ENCODE measurements at regions not wholly inside any gene's neighbourhood (a gene's known extent, or its start where the extent isn't known, plus 50 kb on each side); places are given as distances from the start of the nearest gene placed in this dataset.

DNA sequence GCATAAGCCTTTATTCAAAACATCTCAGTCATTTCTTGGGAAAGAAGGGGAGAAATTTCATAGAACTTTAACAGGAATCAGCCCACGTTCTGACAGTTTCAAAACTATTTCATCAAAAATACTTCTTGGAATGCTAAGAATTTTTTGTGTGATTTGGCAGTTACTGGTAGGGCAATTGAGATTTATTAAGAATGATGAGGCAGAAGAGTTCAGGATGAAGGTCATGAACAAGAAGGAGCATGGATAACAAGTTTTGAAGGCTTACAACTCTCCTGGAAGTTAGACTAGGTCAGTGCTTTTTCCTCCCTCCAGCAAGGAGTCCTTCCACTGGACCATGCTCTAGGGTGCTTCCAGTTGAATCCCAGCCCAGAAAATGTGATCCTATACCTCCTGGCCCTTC lies 569.9 kb downstream of the ANKRD7 start:
- Histone ChIP-seq H3K36me3 (ENCODE audit: control insufficient read depth in 4 of 4, insufficient read depth in 4 of 4, low read length in 3 of 4) (no peaks in the 10 kb centered on the region), H3K27me3 (replicated peaks in 2 of 5; ENCODE audit: control insufficient read depth in 4 of 5, insufficient read depth in 5 of 5, low read length in 4 of 5) (no peaks in the 10 kb centered on the region), H3K27ac (ENCODE audit: insufficient read depth in 1 of 2, low read depth in 1 of 2, low read length in 2 of 2, poor library complexity in 1 of 2, severe bottlenecking in 2 of 2) (no peak overlapping the region), H3K9me3 (ENCODE audit: control extremely low read depth in 1 of 5, control insufficient read depth in 4 of 5, insufficient read depth in 2 of 5, low read depth in 1 of 5, low read length in 4 of 5) (no peaks in the 10 kb centered on the region), H3K4me1 (ENCODE audit: control extremely low read depth in 1 of 4, control insufficient read depth in 4 of 4, insufficient read depth in 4 of 4, low read length in 3 of 4) (no peaks in the 10 kb centered on the region), H3K4me3 (ENCODE audit: control insufficient read depth in 1 of 7, extremely low read depth in 1 of 7, insufficient read depth in 4 of 7, low read depth in 2 of 7, low read length in 6 of 7) (no peak overlapping the region)
- ChIA-PET CTCF (no interaction called here), POLR2A (no interaction called here)
- WGBS (ENCODE audit: insufficient coverage): no CpG with 5 or more reads among the region's 1 CpG
- no peak for DNase-seq

- Histone ChIP-seq H3K4me3 (ENCODE audit: control insufficient read depth in 1 of 7, extremely low read depth in 1 of 7, insufficient read depth in 4 of 7, low read depth in 2 of 7, low read length in 6 of 7) (no peak overlapping the region), H3K27ac (ENCODE audit: insufficient read depth in 1 of 2, low read depth in 1 of 2, low read length in 2 of 2, poor library complexity in 1 of 2, severe bottlenecking in 2 of 2) (no peak overlapping the region), H3K36me3 (ENCODE audit: control insufficient read depth in 4 of 4, insufficient read depth in 4 of 4, low read length in 3 of 4) (no peaks in the 10 kb centered on the region), H3K27me3 (replicated peaks in 2 of 5; ENCODE audit: control insufficient read depth in 4 of 5, insufficient read depth in 5 of 5, low read length in 4 of 5) (no peaks in the 10 kb centered on the region), H3K9me3 (ENCODE audit: control extremely low read depth in 1 of 5, control insufficient read depth in 4 of 5, insufficient read depth in 2 of 5, low read depth in 1 of 5, low read length in 4 of 5) (no peaks in the 10 kb centered on the region), H3K4me1 (ENCODE audit: control extremely low read depth in 1 of 4, control insufficient read depth in 4 of 4, insufficient read depth in 4 of 4, low read length in 3 of 4) (no peaks in the 10 kb centered on the region)
- no peak for DNase-seq
- no CpG with 5 or more reads among the region's 2 CpGs for WGBS (ENCODE audit: insufficient coverage)
- POLR2A ChIA-PET: no interaction called here
- CTCF ChIA-PET: no interaction called here
Observed at GRCh38 chr7:118801366-118801765, 576.9 kb downstream of the ANKRD7 start.

DNA sequence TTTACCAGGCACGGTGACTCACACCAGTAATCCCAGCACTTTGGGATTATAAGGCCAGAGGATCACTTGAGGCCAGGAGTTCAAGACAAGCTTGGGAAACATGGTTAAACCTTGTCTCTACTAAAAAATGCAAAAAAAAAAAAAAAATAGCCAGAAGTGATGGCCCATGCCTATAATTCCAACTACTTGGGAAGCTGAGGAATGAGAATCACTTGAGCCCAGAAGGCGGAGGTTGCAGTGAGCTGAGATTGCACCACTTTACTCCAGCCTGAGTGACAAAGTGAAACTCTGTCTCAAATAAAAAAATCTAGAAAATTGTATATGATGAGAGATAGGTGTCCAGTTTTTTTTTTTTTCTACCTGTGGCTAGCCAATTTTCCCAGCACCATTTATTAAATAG lies 578.2 kb downstream of the ANKRD7 start:
- ChIA-PET POLR2A (no interaction called here), CTCF (no interaction called here)
- Histone ChIP-seq H3K27ac (ENCODE audit: insufficient read depth in 1 of 2, low read depth in 1 of 2, low read length in 2 of 2, poor library complexity in 1 of 2, severe bottlenecking in 2 of 2) (no peak overlapping the region), H3K9me3 (ENCODE audit: control extremely low read depth in 1 of 5, control insufficient read depth in 4 of 5, insufficient read depth in 2 of 5, low read depth in 1 of 5, low read length in 4 of 5) (no peaks in the 10 kb centered on the region), H3K27me3 (replicated peaks in 2 of 5; ENCODE audit: control insufficient read depth in 4 of 5, insufficient read depth in 5 of 5, low read length in 4 of 5) (no peaks in the 10 kb centered on the region), H3K4me3 (ENCODE audit: control insufficient read depth in 1 of 7, extremely low read depth in 1 of 7, insufficient read depth in 4 of 7, low read depth in 2 of 7, low read length in 6 of 7) (no peak overlapping the region), H3K36me3 (ENCODE audit: control insufficient read depth in 4 of 4, insufficient read depth in 4 of 4, low read length in 3 of 4) (no peaks in the 10 kb centered on the region), H3K4me1 (ENCODE audit: control extremely low read depth in 1 of 4, control insufficient read depth in 4 of 4, insufficient read depth in 4 of 4, low read length in 3 of 4) (no peaks in the 10 kb centered on the region)
- WGBS (ENCODE audit: insufficient coverage): no CpG with 5 or more reads among the region's 2 CpGs
- no peak for DNase-seq

DNA sequence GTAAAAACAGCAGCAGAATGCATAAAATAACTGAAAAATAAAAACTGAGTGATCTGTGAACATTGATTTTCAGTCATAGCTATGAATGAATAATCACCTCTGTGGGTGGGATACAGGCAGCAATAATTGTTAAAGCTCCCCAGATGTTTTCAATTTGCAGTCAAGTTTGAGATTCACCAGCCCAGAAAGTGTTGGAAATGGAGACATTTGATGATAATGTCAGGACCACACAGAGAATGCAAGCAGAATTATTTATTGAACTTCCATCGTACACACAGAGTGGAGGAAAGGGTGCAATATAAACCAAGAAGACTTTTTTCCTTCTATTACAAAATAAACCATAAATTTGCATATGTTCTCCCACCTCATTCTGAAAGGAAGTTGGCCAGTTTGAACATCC lies 601.7 kb downstream of the ANKRD7 start:
- H3K4me3 ChIP-seq (ENCODE audit: control insufficient read depth in 1 of 7, extremely low read depth in 1 of 7, insufficient read depth in 4 of 7, low read depth in 2 of 7, low read length in 6 of 7): no peak overlapping the region
- H3K27ac ChIP-seq (ENCODE audit: insufficient read depth in 1 of 2, low read depth in 1 of 2, low read length in 2 of 2, poor library complexity in 1 of 2, severe bottlenecking in 2 of 2): no peak overlapping the region
- no peaks in the 10 kb centered on the region for H3K27me3 ChIP-seq (replicated peaks in 2 of 5; ENCODE audit: control insufficient read depth in 4 of 5, insufficient read depth in 5 of 5, low read length in 4 of 5)
- no peaks in the 10 kb centered on the region for H3K36me3 ChIP-seq (ENCODE audit: control insufficient read depth in 4 of 4, insufficient read depth in 4 of 4, low read length in 3 of 4)
- CTCF ChIA-PET: no interaction called here
- WGBS (ENCODE audit: insufficient coverage): 60% methylated on average over 1 of the region's 1 CpG
- no peak for DNase-seq
- POLR2A ChIA-PET: no interaction called here
- no peaks in the 10 kb centered on the region for H3K4me1 ChIP-seq (ENCODE audit: control extremely low read depth in 1 of 4, control insufficient read depth in 4 of 4, insufficient read depth in 4 of 4, low read length in 3 of 4)
- H3K9me3 ChIP-seq (ENCODE audit: control extremely low read depth in 1 of 5, control insufficient read depth in 4 of 5, insufficient read depth in 2 of 5, low read depth in 1 of 5, low read length in 4 of 5): no peaks in the 10 kb centered on the region

DNA sequence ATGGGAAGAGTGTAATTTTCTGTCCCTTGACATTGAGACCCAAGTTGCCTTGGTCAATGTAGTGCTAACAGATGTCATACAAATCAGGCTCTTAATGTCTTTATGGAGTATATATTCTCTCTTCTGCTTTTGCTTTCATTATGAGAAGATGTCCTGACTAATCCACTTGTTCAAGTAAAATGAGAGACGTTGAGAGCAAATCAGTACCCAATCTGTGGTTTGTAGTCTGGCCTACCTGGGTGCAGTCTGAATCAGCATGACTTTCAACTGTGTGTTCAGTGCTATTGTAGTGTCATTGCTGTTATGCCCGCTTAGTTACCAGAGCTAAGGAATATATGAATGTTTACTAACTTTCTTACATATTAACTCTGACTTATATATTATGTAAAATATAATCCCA lies 612.4 kb downstream of the ANKRD7 start:
- Histone ChIP-seq H3K4me1 (ENCODE audit: control extremely low read depth in 1 of 4, control insufficient read depth in 4 of 4, insufficient read depth in 4 of 4, low read length in 3 of 4) (no peaks in the 10 kb centered on the region), H3K4me3 (ENCODE audit: control insufficient read depth in 1 of 7, extremely low read depth in 1 of 7, insufficient read depth in 4 of 7, low read depth in 2 of 7, low read length in 6 of 7) (no peak overlapping the region), H3K9me3 (ENCODE audit: control extremely low read depth in 1 of 5, control insufficient read depth in 4 of 5, insufficient read depth in 2 of 5, low read depth in 1 of 5, low read length in 4 of 5) (no peaks in the 10 kb centered on the region), H3K27ac (ENCODE audit: insufficient read depth in 1 of 2, low read depth in 1 of 2, low read length in 2 of 2, poor library complexity in 1 of 2, severe bottlenecking in 2 of 2) (no peak overlapping the region), H3K36me3 (ENCODE audit: control insufficient read depth in 4 of 4, insufficient read depth in 4 of 4, low read length in 3 of 4) (no peaks in the 10 kb centered on the region), H3K27me3 (replicated peaks in 2 of 5; ENCODE audit: control insufficient read depth in 4 of 5, insufficient read depth in 5 of 5, low read length in 4 of 5) (no peaks in the 10 kb centered on the region)
- ChIA-PET POLR2A (no interaction called here), CTCF (no interaction called here)
- DNase-seq: no peak
- 63% methylated on average over 1 of the region's 2 CpGs for WGBS (ENCODE audit: insufficient coverage)

DNA sequence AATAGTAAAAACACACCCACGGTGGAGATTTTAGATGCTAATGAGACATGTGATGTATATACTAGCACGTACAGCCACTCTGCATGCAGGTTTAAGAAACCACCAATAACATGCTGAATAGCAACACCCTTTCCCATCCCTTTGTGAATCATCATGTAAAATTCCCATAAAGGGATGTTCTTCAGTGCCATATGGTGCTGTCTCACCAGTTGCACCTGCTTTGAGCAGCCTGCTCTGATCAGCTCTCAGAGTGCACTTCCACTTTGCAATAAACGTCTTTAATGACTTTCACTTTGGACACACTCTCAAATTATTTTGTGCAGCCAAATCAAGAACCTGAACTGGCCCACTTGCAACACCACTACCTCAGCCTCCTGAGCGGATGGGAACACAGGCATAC lies 615.0 kb downstream of the ANKRD7 start:
- no peaks in the 10 kb centered on the region for H3K36me3 ChIP-seq (ENCODE audit: control insufficient read depth in 4 of 4, insufficient read depth in 4 of 4, low read length in 3 of 4)
- POLR2A ChIA-PET: no interaction called here

GRCh38 chr7:118843456-118843855 lies 619.0 kb downstream of the ANKRD7 start:
- Histone ChIP-seq H3K27me3 (replicated peaks in 2 of 5; ENCODE audit: control insufficient read depth in 4 of 5, insufficient read depth in 5 of 5, low read length in 4 of 5) (no peaks in the 10 kb centered on the region), H3K36me3 (ENCODE audit: control insufficient read depth in 4 of 4, insufficient read depth in 4 of 4, low read length in 3 of 4) (no peaks in the 10 kb centered on the region), H3K27ac (ENCODE audit: insufficient read depth in 1 of 2, low read depth in 1 of 2, low read length in 2 of 2, poor library complexity in 1 of 2, severe bottlenecking in 2 of 2) (no peak overlapping the region), H3K4me3 (ENCODE audit: control insufficient read depth in 1 of 7, extremely low read depth in 1 of 7, insufficient read depth in 4 of 7, low read depth in 2 of 7, low read length in 6 of 7) (no peak overlapping the region), H3K9me3 (ENCODE audit: control extremely low read depth in 1 of 5, control insufficient read depth in 4 of 5, insufficient read depth in 2 of 5, low read depth in 1 of 5, low read length in 4 of 5) (no peaks in the 10 kb centered on the region), H3K4me1 (ENCODE audit: control extremely low read depth in 1 of 4, control insufficient read depth in 4 of 4, insufficient read depth in 4 of 4, low read length in 3 of 4) (no peaks in the 10 kb centered on the region)
- ChIA-PET CTCF (no interaction called here), POLR2A (no interaction called here)
- no peak for DNase-seq
- WGBS (ENCODE audit: insufficient coverage): no CpG with 5 or more reads among the region's 1 CpG

More for the DNA sequence above, 615.0 kb downstream of the ANKRD7 start:
- H3K9me3 ChIP-seq (ENCODE audit: control extremely low read depth in 1 of 5, control insufficient read depth in 4 of 5, insufficient read depth in 2 of 5, low read depth in 1 of 5, low read length in 4 of 5): no peaks in the 10 kb centered on the region
- DNase-seq: no peak
- H3K4me1 ChIP-seq (ENCODE audit: control extremely low read depth in 1 of 4, control insufficient read depth in 4 of 4, insufficient read depth in 4 of 4, low read length in 3 of 4): no peaks in the 10 kb centered on the region
- no peak overlapping the region for H3K27ac ChIP-seq (ENCODE audit: insufficient read depth in 1 of 2, low read depth in 1 of 2, low read length in 2 of 2, poor library complexity in 1 of 2, severe bottlenecking in 2 of 2)
- no peaks in the 10 kb centered on the region for H3K27me3 ChIP-seq (replicated peaks in 2 of 5; ENCODE audit: control insufficient read depth in 4 of 5, insufficient read depth in 5 of 5, low read length in 4 of 5)
- WGBS (ENCODE audit: insufficient coverage): 67% methylated on average over 1 of the region's 4 CpGs
- no peak overlapping the region for H3K4me3 ChIP-seq (ENCODE audit: control insufficient read depth in 1 of 7, extremely low read depth in 1 of 7, insufficient read depth in 4 of 7, low read depth in 2 of 7, low read length in 6 of 7)
- CTCF ChIA-PET: no interaction called here

GRCh38 chr7:118844748-118845147 lies 620.2 kb downstream of the ANKRD7 start:
- WGBS (ENCODE audit: insufficient coverage): 67% methylated on average over 1 of the region's 3 CpGs
- DNase-seq: no peak
- no peak overlapping the region for H3K4me3 ChIP-seq (ENCODE audit: control insufficient read depth in 1 of 7, extremely low read depth in 1 of 7, insufficient read depth in 4 of 7, low read depth in 2 of 7, low read length in 6 of 7)
- H3K4me1 ChIP-seq (ENCODE audit: control extremely low read depth in 1 of 4, control insufficient read depth in 4 of 4, insufficient read depth in 4 of 4, low read length in 3 of 4): no peaks in the 10 kb centered on the region
- no peaks in the 10 kb centered on the region for H3K36me3 ChIP-seq (ENCODE audit: control insufficient read depth in 4 of 4, insufficient read depth in 4 of 4, low read length in 3 of 4)
- no peaks in the 10 kb centered on the region for H3K27me3 ChIP-seq (replicated peaks in 2 of 5; ENCODE audit: control insufficient read depth in 4 of 5, insufficient read depth in 5 of 5, low read length in 4 of 5)
- ChIA-PET CTCF (no interaction called here), POLR2A (no interaction called here)
- no peaks in the 10 kb centered on the region for H3K9me3 ChIP-seq (ENCODE audit: control extremely low read depth in 1 of 5, control insufficient read depth in 4 of 5, insufficient read depth in 2 of 5, low read depth in 1 of 5, low read length in 4 of 5)
- H3K27ac ChIP-seq (ENCODE audit: insufficient read depth in 1 of 2, low read depth in 1 of 2, low read length in 2 of 2, poor library complexity in 1 of 2, severe bottlenecking in 2 of 2): no peak overlapping the region
